ENCODE measurements at regions not wholly inside any gene's neighbourhood (a gene's known extent, or its start where the extent isn't known, plus 50 kb on each side); places are given as distances from the start of the nearest gene placed in this dataset.
A peak's percentile ranks its signal among the peaks of the same experiment; 100 is the strongest.

DNA sequence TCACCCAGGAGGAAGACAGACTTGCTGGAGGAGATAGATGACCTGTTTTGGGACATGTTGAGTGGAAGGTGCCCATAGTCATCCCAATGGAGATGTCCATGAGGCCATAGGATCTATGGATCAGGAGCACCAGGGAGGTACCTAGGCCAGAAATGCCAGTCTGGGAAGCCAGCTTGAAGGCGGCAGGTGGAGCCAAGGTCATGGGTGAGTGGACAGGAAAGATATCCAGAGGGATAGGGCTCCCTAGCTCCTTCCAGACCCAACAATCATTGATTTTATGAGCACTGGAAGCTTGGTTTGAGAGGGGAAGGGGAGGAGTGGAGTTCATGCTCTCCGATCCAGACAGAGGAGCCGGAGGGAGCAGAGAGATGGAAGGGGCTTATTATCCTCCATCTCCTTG lies 252.6 kb downstream of the CDK5RAP2 start:
- ATAC-seq (ENCODE audit: insufficient read depth, low FRiP score) = no peak
- no peaks in the 10 kb centered on the region for H3K4me1 ChIP-seq (ENCODE audit: control insufficient read depth in 5 of 5, insufficient read depth in 5 of 5, low read length in 5 of 5)
- H3K9me3 ChIP-seq (ENCODE audit: control insufficient read depth in 4 of 4, insufficient read depth in 3 of 4, low read length in 3 of 4) = peaks cover 0 to 2% (median 0%) of the 10 kb centered on the region in 4 donors
- WGBS, 2 donors = 91 to 93% methylated on average over 3 of the region's 3 CpGs
- H3K27ac ChIP-seq (ENCODE audit: low read depth in 1 of 2, low read length in 1 of 2) = no peak overlapping the region
- no peaks in the 10 kb centered on the region for H3K36me3 ChIP-seq (ENCODE audit: control insufficient read depth in 4 of 4, insufficient read depth in 4 of 4, low read length in 4 of 4)
- DNase-seq = no peak
- H3K4me3 ChIP-seq = no peak overlapping the region
- no peak overlapping the region for H3K9ac ChIP-seq (ENCODE audit: insufficient read depth in 1 of 2, low read length in 2 of 2)
- H3K27me3 ChIP-seq (ENCODE audit: control insufficient read depth in 3 of 3, insufficient read depth in 3 of 3, low read length in 2 of 3) = peaks cover 0 to 2% (median 0%) of the 10 kb centered on the region in 3 donors
- TF ChIP-seq, protein P1, sequence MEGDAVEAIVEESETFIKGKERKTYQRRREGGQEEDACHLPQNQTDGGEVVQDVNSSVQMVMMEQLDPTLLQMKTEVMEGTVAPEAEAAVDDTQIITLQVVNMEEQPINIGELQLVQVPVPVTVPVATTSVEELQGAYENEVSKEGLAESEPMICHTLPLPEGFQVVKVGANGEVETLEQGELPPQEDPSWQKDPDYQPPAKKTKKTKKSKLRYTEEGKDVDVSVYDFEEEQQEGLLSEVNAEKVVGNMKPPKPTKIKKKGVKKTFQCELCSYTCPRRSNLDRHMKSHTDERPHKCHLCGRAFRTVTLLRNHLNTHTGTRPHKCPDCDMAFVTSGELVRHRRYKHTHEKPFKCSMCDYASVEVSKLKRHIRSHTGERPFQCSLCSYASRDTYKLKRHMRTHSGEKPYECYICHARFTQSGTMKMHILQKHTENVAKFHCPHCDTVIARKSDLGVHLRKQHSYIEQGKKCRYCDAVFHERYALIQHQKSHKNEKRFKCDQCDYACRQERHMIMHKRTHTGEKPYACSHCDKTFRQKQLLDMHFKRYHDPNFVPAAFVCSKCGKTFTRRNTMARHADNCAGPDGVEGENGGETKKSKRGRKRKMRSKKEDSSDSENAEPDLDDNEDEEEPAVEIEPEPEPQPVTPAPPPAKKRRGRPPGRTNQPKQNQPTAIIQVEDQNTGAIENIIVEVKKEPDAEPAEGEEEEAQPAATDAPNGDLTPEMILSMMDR (IDR thresholded peaks at IDR 0.05; ENCODE audit: control extremely low read depth, extremely low read depth) = no peak

DNA sequence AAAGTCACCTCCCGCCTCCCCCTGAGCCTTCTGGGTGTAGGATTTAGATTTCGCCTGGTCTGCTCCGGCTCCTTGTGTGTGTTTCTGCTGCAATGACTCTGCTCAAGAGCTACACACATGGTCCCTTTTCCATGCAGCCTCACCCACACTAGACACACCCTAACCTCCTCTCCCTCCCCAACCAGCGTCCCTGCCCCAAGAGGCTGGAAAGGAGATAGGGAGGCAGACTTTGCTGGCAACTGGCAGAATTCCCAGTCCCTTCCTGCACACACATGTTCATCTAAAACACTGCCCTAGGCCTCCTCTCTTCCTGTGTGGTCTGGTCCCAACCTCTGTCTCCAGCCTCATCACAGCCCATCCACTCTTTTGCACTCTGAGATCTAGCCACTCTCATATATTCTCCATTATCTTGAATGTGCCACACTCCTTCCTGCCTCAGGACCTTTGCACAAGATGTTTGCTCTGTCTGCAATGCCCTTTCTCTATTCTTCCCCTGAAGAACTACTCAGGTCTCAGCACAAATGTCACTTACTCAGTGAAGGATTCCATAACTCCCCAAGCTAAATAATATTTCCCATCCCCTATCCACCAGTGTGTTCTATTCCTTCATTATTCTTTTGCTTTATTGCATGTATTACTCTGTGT lies 253.8 kb downstream of the CDK5RAP2 start:
- peaks cover 0 to 2% (median 0%) of the 10 kb centered on the region in 3 donors for H3K27me3 ChIP-seq (ENCODE audit: control insufficient read depth in 3 of 3, insufficient read depth in 3 of 3, low read length in 2 of 3)
- H3K27ac ChIP-seq (ENCODE audit: low read depth in 1 of 2, low read length in 1 of 2) = no peak overlapping the region
- no peak overlapping the region for H3K9ac ChIP-seq (ENCODE audit: insufficient read depth in 1 of 2, low read length in 2 of 2)
- H3K4me1 ChIP-seq (ENCODE audit: control insufficient read depth in 5 of 5, insufficient read depth in 5 of 5, low read length in 5 of 5) = no peaks in the 10 kb centered on the region
- ATAC-seq (ENCODE audit: insufficient read depth, low FRiP score) = no peak
- TF ChIP-seq, protein P1 (IDR thresholded peaks at IDR 0.05; ENCODE audit: control extremely low read depth, extremely low read depth) = no peak
- no peak for DNase-seq
- WGBS, 2 donors = 81 to 89% methylated on average over 4 of the region's 4 CpGs
- H3K36me3 ChIP-seq (ENCODE audit: control insufficient read depth in 4 of 4, insufficient read depth in 4 of 4, low read length in 4 of 4) = no peaks in the 10 kb centered on the region
- H3K9me3 ChIP-seq (ENCODE audit: control insufficient read depth in 4 of 4, insufficient read depth in 3 of 4, low read length in 3 of 4) = peaks cover 0 to 2% (median 0%) of the 10 kb centered on the region in 4 donors
- no peak overlapping the region for H3K4me3 ChIP-seq

GRCh38 chr9:120324996-120325642 lies 254.8 kb downstream of the CDK5RAP2 start:
- H3K36me3 ChIP-seq (ENCODE audit: control insufficient read depth in 4 of 4, insufficient read depth in 4 of 4, low read length in 4 of 4) = no peaks in the 10 kb centered on the region
- TF ChIP-seq, protein P1 (IDR thresholded peaks at IDR 0.05; ENCODE audit: control extremely low read depth, extremely low read depth) = no peak
- no peak overlapping the region for H3K4me3 ChIP-seq
- no peak overlapping the region for H3K9ac ChIP-seq (ENCODE audit: insufficient read depth in 1 of 2, low read length in 2 of 2)
- ATAC-seq (ENCODE audit: insufficient read depth, low FRiP score) = no peak
- DNase-seq = peak in 1 of 3 donors; percentile 16
- H3K9me3 ChIP-seq (ENCODE audit: control insufficient read depth in 4 of 4, insufficient read depth in 3 of 4, low read length in 3 of 4) = no peaks in the 10 kb centered on the region
- WGBS, 2 donors = 30 to 52% methylated on average over 5 of the region's 5 CpGs
- no peaks in the 10 kb centered on the region for H3K27me3 ChIP-seq (ENCODE audit: control insufficient read depth in 3 of 3, insufficient read depth in 3 of 3, low read length in 2 of 3)
- H3K4me1 ChIP-seq (ENCODE audit: control insufficient read depth in 5 of 5, insufficient read depth in 5 of 5, low read length in 5 of 5) = no peaks in the 10 kb centered on the region
- no peak overlapping the region for H3K27ac ChIP-seq (ENCODE audit: low read depth in 1 of 2, low read length in 1 of 2)

Data from lung (tissue), 11 donors.